GM23248 (cell line): ENCODE measurements at regions not wholly inside any gene's neighbourhood (a gene's known extent, or its start where the extent isn't known, plus 50 kb on each side); places are given as distances from the start of the nearest gene placed in this dataset.

Experiments used
- DNase-seq: peaks from one replicate; pipeline ENCODE4 v3.0.0-alpha.2; 2015
- H2AFZ ChIP-seq: fragments of 200-600 bp; sonication (generic); 2 replicates; pipeline ENCODE4 v1.6.1; 2016; ENCODE audit warnings: antibody characterized with exemption
- H3F3A ChIP-seq: fragments of 200-600 bp; sonication (generic); 2 replicates; pipeline ENCODE4 v1.6.1; 2016; ENCODE audit warnings: mild to moderate bottlenecking, antibody characterized with exemption, mixed run types; ENCODE audit not compliant: insufficient read depth
- H3K27ac ChIP-seq: fragments of 200-600 bp; sonication (generic); 2 replicates; pipeline ENCODE4 v1.5.1; 2016; ENCODE audit warnings: mild to moderate bottlenecking
- H3K27me3 ChIP-seq: fragments of 200-600 bp; sonication (generic); replicated peaks from 2 replicates; pipeline ENCODE4 v1.6.1; 2016; ENCODE audit warnings: mild to moderate bottlenecking; ENCODE audit not compliant: insufficient read depth
- H3K36me3 ChIP-seq: fragments of 200-600 bp; sonication (generic); 2 replicates; pipeline ENCODE4 v1.6.1; 2016; ENCODE audit warnings: low read depth, mild to moderate bottlenecking
- H3K4me1 ChIP-seq: fragments of 200-600 bp; sonication (generic); 2 replicates; pipeline ENCODE4 v1.6.1; 2016; ENCODE audit warnings: mild to moderate bottlenecking; ENCODE audit not compliant: insufficient read depth
- H3K4me2 ChIP-seq: fragments of 200-600 bp; sonication (generic); one replicate; pipeline ENCODE4 v1.6.1; 2016; ENCODE audit warnings: mild to moderate bottlenecking; ENCODE audit not compliant: unreplicated experiment
- H3K4me3 ChIP-seq: fragments of 200-600 bp; sonication (generic); 2 replicates; pipeline ENCODE4 v1.5.1; 2016; ENCODE audit warnings: mild to moderate bottlenecking
- H3K79me2 ChIP-seq: fragments of 200-600 bp; sonication (generic); 2 replicates; pipeline ENCODE4 v1.6.1; 2016; ENCODE audit warnings: mild to moderate bottlenecking; ENCODE audit not compliant: insufficient read depth
- H3K9ac ChIP-seq: fragments of 200-600 bp; sonication (generic); 2 replicates; pipeline ENCODE4 v1.6.1; 2016; ENCODE audit warnings: mild to moderate bottlenecking
- H3K9me2 ChIP-seq: fragments of 200-600 bp; sonication (generic); 2 replicates; pipeline ENCODE4 v1.6.1; 2016; ENCODE audit warnings: mixed run types, mild to moderate bottlenecking, moderate library complexity; ENCODE audit not compliant: insufficient read depth
- H3K9me3 ChIP-seq: fragments of 200-600 bp; sonication (generic); one replicate; pipeline ENCODE4 v1.6.1; 2017; ENCODE audit warnings: low read depth
- H4K20me1 ChIP-seq: fragments of 200-600 bp; sonication (generic); 2 replicates; pipeline ENCODE4 v1.6.0; 2016; ENCODE audit not compliant: insufficient read depth
- EZH2 ChIP-seq: fragments of 200-600 bp; sonication (generic); IDR thresholded peaks from 2 replicates; pipeline ENCODE4 v1.6.1; 2018; ENCODE audit warnings: antibody characterized with exemption, mild to moderate bottlenecking; ENCODE audit not compliant: insufficient read depth, poor library complexity, severe bottlenecking
- EZH2phosphoT487 ChIP-seq: fragments of 200-600 bp; sonication (generic); IDR thresholded peaks from 2 replicates; pipeline ENCODE4 v1.6.1; 2018; ENCODE audit warnings: antibody characterized with exemption, moderate library complexity, mild to moderate bottlenecking, low read depth; ENCODE audit not compliant: insufficient read depth
- WGBS, 2 experiments: methylation state at CpG; one replicate each; pipeline ENCODE4 v1.1.6; 2015 to 2017; ENCODE audit warnings: low lambda C conversion rate in 2 of 2, low coverage in 1 of 2; ENCODE audit errors: missing lambda C conversion rate in 2 of 2; 5-methylcytosine and 5-hydroxymethylcytosine counted together
- in situ Hi-C: fragments of 300-500 bp; cut with MboI; formaldehyde crosslinking; loops from 2 replicates; pipeline ENCODE4 v1.15.0; 2020

DNA sequence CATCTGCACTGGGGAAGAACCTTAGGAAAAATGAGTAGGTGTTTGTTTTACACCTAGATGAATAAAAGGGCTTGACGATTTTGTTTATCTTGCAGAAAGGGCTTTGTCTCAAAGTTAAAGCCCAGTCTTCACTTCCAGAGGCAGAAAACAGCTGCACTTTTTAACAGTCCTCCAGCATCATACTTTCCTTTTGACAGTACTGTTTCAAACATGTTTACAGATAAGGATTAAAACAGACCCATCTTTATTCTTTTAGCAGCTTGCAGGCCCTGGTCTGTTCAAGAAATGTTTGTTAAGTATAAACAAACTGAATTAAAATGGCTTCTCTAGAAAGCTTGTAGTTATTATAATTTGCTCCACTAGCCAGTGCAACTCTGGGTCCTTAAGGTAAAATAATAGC is 374.2 kb downstream of the EPHA7 start:
- no peak overlapping the region for H3K4me2 ChIP-seq
- H3K4me3 ChIP-seq = no peak overlapping the region
- no peaks in the 10 kb centered on the region for H3K4me1 ChIP-seq
- in situ Hi-C loops = no loop called here
- H2AFZ ChIP-seq = no peak overlapping the region
- TF ChIP-seq EZH2phosphoT487 (no peak), EZH2 (no peak)
- no peaks in the 10 kb centered on the region for H3K27me3 ChIP-seq
- WGBS, 2 experiments = 3 to 6% methylated on average over 1 of the region's 1 CpG
- no peak overlapping the region for H3K27ac ChIP-seq
- no peaks in the 10 kb centered on the region for H3K36me3 ChIP-seq
- no peak overlapping the region for H3K9ac ChIP-seq
- H3F3A ChIP-seq = no peaks in the 10 kb centered on the region
- no peaks in the 10 kb centered on the region for H3K9me2 ChIP-seq
- DNase-seq = no peak
- H3K9me3 ChIP-seq = no peaks in the 10 kb centered on the region
- no peaks in the 10 kb centered on the region for H3K79me2 ChIP-seq
- no peaks in the 10 kb centered on the region for H4K20me1 ChIP-seq

DNA sequence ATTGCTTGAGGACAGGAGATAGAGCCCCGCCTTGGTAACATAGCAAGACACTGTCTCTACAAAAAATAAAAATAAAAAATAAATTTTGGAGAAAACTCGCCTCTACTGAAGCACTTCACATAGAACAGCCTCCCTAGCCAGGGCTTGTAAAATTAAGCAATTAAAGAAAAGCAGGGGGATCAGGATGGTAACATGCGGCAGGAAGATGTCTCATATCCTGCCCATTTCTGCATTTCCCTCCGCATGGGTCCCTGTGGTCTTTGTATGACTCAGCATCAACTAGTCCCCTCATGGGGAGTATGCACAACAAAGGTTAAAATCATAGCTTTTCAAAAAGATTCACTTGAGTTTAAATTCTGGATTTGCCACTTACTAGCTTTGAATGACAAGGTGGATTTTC is 379.0 kb downstream of the EPHA7 start:
- Histone ChIP-seq H3K27me3 (no peaks in the 10 kb centered on the region), H3K4me1 (no peaks in the 10 kb centered on the region), H3K4me3 (no peak overlapping the region), H3K27ac (no peak overlapping the region), H3F3A (no peaks in the 10 kb centered on the region), H2AFZ (no peak overlapping the region), H3K36me3 (no peaks in the 10 kb centered on the region), H3K79me2 (no peaks in the 10 kb centered on the region), H3K4me2 (no peak overlapping the region), H3K9me2 (no peaks in the 10 kb centered on the region), H3K9me3 (no peaks in the 10 kb centered on the region), H3K9ac (no peak overlapping the region), H4K20me1 (no peaks in the 10 kb centered on the region)
- TF ChIP-seq EZH2 (no peak), EZH2phosphoT487 (no peak)
- 23 to 27% methylated on average over 4 of the region's 4 CpGs for WGBS, 2 experiments
- no peak for DNase-seq
- in situ Hi-C loops = no loop called here

DNA sequence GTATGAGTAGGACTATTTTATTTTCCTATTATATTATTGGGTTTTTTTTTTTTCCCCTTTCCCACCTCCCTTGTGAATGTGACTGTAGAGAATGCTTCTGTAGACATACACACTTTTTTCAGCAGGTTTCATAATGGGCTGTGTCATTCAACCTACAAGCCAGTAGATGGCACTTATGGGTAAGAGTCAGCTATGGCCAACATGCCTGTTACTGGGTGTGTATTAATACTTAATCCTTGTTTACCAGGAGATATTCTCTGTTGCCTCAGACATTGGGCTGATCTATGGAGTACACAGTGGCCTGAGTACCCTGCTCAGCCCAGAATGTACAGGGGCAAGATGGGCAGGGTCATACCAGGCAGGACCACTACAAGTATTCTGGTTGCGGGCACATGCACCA is 382.5 kb downstream of the EPHA7 start:
- no peaks in the 10 kb centered on the region for H3K27me3 ChIP-seq
- no peak overlapping the region for H3K4me3 ChIP-seq
- DNase-seq = no peak
- H3K4me1 ChIP-seq = no peaks in the 10 kb centered on the region
- H3K4me2 ChIP-seq = no peak overlapping the region
- TF ChIP-seq EZH2phosphoT487 = no peak
- no peak for TF ChIP-seq EZH2
- H3K79me2 ChIP-seq = no peaks in the 10 kb centered on the region
- H3K9me2 ChIP-seq = no peaks in the 10 kb centered on the region
- H4K20me1 ChIP-seq = no peaks in the 10 kb centered on the region
- no peak overlapping the region for H3K9ac ChIP-seq
- H3F3A ChIP-seq = no peaks in the 10 kb centered on the region
- in situ Hi-C loops = no loop called here
- no peaks in the 10 kb centered on the region for H3K36me3 ChIP-seq
- H2AFZ ChIP-seq = no peak overlapping the region
- WGBS, 2 experiments = 42 to 55% methylated on average over 1 of the region's 1 CpG
- H3K9me3 ChIP-seq = no peaks in the 10 kb centered on the region
- H3K27ac ChIP-seq = no peak overlapping the region

DNA sequence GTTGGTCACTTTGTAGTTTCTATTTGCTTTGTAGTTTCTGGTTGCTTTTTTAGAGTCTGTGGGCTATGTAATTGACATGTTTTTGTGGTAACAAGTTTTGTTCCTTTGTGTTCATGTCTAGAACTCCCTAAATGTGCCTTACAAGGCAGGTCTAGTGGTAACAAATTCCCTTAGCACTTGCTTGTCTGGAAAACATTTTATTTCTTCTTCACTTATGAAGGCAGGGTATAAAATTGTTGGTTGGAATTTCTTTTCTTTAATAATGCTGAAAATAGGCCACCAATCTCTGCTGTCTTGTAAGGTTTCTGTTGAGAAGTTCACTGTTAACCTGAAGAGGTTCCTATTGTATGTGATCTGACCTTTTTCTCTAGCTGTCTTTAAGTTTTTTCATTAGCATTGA is 383.6 kb downstream of the EPHA7 start:
- no peaks in the 10 kb centered on the region for H3K27me3 ChIP-seq
- no peak overlapping the region for H3K4me3 ChIP-seq
- H3K4me2 ChIP-seq = no peak overlapping the region
- no peak for DNase-seq
- no peaks in the 10 kb centered on the region for H3K4me1 ChIP-seq
- in situ Hi-C loops = no loop called here
- no peaks in the 10 kb centered on the region for H3K36me3 ChIP-seq
- H3K27ac ChIP-seq = no peak overlapping the region
- H4K20me1 ChIP-seq = no peaks in the 10 kb centered on the region
- H3F3A ChIP-seq = no peaks in the 10 kb centered on the region
- H3K9ac ChIP-seq = no peak overlapping the region
- H3K9me2 ChIP-seq = no peaks in the 10 kb centered on the region
- H2AFZ ChIP-seq = no peak overlapping the region
- TF ChIP-seq EZH2phosphoT487 = no peak
- no peak for TF ChIP-seq EZH2
- no peaks in the 10 kb centered on the region for H3K9me3 ChIP-seq
- H3K79me2 ChIP-seq = no peaks in the 10 kb centered on the region

DNA sequence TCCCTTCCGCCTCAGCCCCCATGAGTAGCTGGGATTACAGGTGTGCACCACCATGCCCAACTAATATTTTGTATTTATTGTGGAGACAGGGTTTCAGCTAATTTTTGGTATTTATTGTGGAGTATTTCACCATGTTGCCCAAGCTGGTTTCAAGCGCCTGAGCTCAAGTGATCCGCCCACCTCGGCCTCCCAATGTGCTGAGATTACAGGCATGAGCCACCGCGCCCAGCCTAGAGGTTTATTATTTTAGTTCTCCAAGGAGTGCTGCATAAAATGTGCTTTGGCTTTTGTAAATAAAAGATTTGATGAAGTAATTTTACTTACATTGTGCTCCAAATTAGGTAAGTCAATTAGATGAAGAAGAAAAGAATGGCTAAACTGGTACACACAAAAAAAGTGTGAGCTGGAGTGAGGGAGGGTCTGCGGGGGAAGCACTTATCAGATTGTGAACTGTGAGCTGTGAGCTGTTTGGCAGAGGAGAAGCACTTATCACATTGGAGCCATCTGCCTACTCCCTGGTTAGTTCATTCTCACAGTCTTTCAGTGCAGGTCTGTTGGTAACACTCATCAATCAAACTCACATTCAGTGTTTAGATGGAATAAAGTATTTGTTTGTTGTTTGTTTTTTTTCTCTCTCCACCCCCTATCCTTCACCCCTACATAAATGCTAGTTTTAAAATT is 398.0 kb downstream of the EPHA7 start:
- peaks cover 3% of the 10 kb centered on the region for H3K9me3 ChIP-seq
- no peaks in the 10 kb centered on the region for H4K20me1 ChIP-seq
- no peaks in the 10 kb centered on the region for H3K9me2 ChIP-seq
- no peak overlapping the region for H3K4me3 ChIP-seq
- no peaks in the 10 kb centered on the region for H3K36me3 ChIP-seq
- 33 to 41% methylated on average over 7 of the region's 7 CpGs for WGBS, 2 experiments
- no peaks in the 10 kb centered on the region for H3K79me2 ChIP-seq
- in situ Hi-C loops = no loop called here
- H3K4me1 ChIP-seq = no peaks in the 10 kb centered on the region
- no peak overlapping the region for H3K9ac ChIP-seq
- TF ChIP-seq EZH2 (no peak), EZH2phosphoT487 (no peak)
- H3K4me2 ChIP-seq = no peak overlapping the region
- no peaks in the 10 kb centered on the region for H3K27me3 ChIP-seq
- H2AFZ ChIP-seq = no peak overlapping the region
- DNase-seq = no peak
- no peak overlapping the region for H3K27ac ChIP-seq
- H3F3A ChIP-seq = no peaks in the 10 kb centered on the region
